Endothelial cell of umbilical vein (primary cell): ENCODE measurements at regions not wholly inside any gene's neighbourhood (a gene's known extent, or its start where the extent isn't known, plus 50 kb on each side); places are given as distances from the start of the nearest gene placed in this dataset.

ENCODE experiments used
- BruUV-seq: library from RNA; stranded (reverse); fragments of 400-500 nt; replicated peaks from 2 replicates; lab custom pipeline; 2021; lab: Mats Ljungman, UMichigan
- CTCF ChIA-PET: fragments of 300-600, 350-600 bp; sonication (Branson Sonifier 250); formaldehyde crosslinking; loops from one replicate; lab custom pipeline; 2021; ENCODE audit warnings: antibody characterized with exemption, inconsistent platforms; lab: Charles Lee
- POLR2A ChIA-PET: fragments of 300-600, 350-600 bp; sonication (Branson Sonifier 250); formaldehyde crosslinking; loops from one replicate; lab custom pipeline; 2021; ENCODE audit warnings: antibody characterized with exemption, inconsistent platforms; lab: Charles Lee
- DNase-seq: peaks from one replicate; pipeline ENCODE4 v3.0.0-alpha.2; 2011; ENCODE audit warnings: low read depth, low spot score
- FAIRE-seq: peaks from 2 replicates; lab custom pipeline; 2011; peaks lifted over from hg19 to GRCh38; lab: Jason Lieb, UNC
- H2AFZ ChIP-seq: 2 replicates; pipeline ENCODE4 v1.6.0; 2012; ENCODE audit warnings: low read depth, low read length, control low read depth, inconsistent platforms
- H3K27ac ChIP-seq: 2 replicates; pipeline ENCODE4 v1.5.1; 2011; ENCODE audit warnings: low read depth, mild to moderate bottlenecking, control low read depth, low read length, moderate library complexity; ENCODE audit not compliant: insufficient read depth
- H3K27me3 ChIP-seq, 2 experiments: 2 replicates each; pipeline versions ENCODE4 v1.6.0 to v1.6.1; 2011; ENCODE audit warnings: low read length in 2 of 2, mixed read lengths in 1 of 2; ENCODE audit not compliant: control insufficient read depth in 2 of 2, insufficient read depth in 2 of 2
- H3K36me3 ChIP-seq, 2 experiments: 2 replicates in 1 of 2; 3 replicates in 1 of 2; pipeline ENCODE4 v1.5.1; 2011; ENCODE audit warnings: low read length in 2 of 2, mild to moderate bottlenecking in 1 of 2, moderate library complexity in 1 of 2; ENCODE audit not compliant: control insufficient read depth in 2 of 2, insufficient read depth in 2 of 2; ENCODE audit errors: extremely low read depth in 1 of 2
- H3K4me1 ChIP-seq: 3 replicates; pipeline ENCODE4 v1.5.1; 2011; ENCODE audit warnings: mild to moderate bottlenecking, low read length; ENCODE audit not compliant: control insufficient read depth, insufficient read depth; ENCODE audit errors: extremely low read depth
- H3K4me2 ChIP-seq: 2 replicates; pipeline ENCODE4 v1.6.1; 2011; ENCODE audit warnings: low read length, control low read depth, mixed read lengths; ENCODE audit not compliant: insufficient read depth
- H3K4me3 ChIP-seq, 3 experiments: fragments of 200-600 bp in 1 of 3; sonication (generic), shearing (Covaris generic) in 1 of 3; replicated peaks in 1 of 3; 2 replicates each; pipeline ENCODE4 v1.5.1; 2011 to 2016; ENCODE audit warnings: control low read depth in 3 of 3, low read length in 3 of 3, mild to moderate bottlenecking in 2 of 3, inconsistent platforms in 1 of 3, low read depth in 1 of 3, moderate library complexity in 1 of 3; ENCODE audit not compliant: insufficient read depth in 1 of 3
- H3K79me2 ChIP-seq: 2 replicates; pipeline ENCODE4 v1.6.0; 2012; ENCODE audit warnings: low read length, inconsistent platforms; ENCODE audit not compliant: control insufficient read depth, insufficient read depth
- H3K9ac ChIP-seq: replicated peaks from 2 replicates; pipeline ENCODE3; 2011; ENCODE audit warnings: low read length, control low read depth; ENCODE audit not compliant: insufficient read depth; ENCODE audit errors: extremely low read depth
- H3K9me1 ChIP-seq: replicated peaks from 3 replicates; pipeline ENCODE4 v1.6.0; 2011; ENCODE audit warnings: mild to moderate bottlenecking, low read length; ENCODE audit not compliant: control insufficient read depth, insufficient read depth; ENCODE audit errors: extremely low read depth
- H3K9me3 ChIP-seq: replicated peaks from 2 replicates; pipeline ENCODE4 v1.5.1; 2012; ENCODE audit warnings: low read length, inconsistent platforms; ENCODE audit not compliant: control insufficient read depth, insufficient read depth
- H4K20me1 ChIP-seq: replicated peaks from 2 replicates; pipeline ENCODE3; 2011; ENCODE audit warnings: mild to moderate bottlenecking, low read length; ENCODE audit not compliant: control insufficient read depth, insufficient read depth; ENCODE audit errors: extremely low read depth
- EZH2 ChIP-seq: IDR thresholded peaks from 2 replicates; pipeline ENCODE4 v1.6.1; 2012; ENCODE audit warnings: borderline replicate concordance, low read depth, mild to moderate bottlenecking, moderate library complexity, low read length, inconsistent platforms; ENCODE audit not compliant: severe bottlenecking
- FOS ChIP-seq: IDR thresholded peaks from 2 replicates; pipeline ENCODE4 v1.6.1; 2011; ENCODE audit warnings: mild to moderate bottlenecking, low read length, moderate library complexity, borderline replicate concordance; ENCODE audit not compliant: insufficient read depth
- GATA2 ChIP-seq: IDR thresholded peaks from 2 replicates; pipeline ENCODE4 v1.7.0; 2011; ENCODE audit warnings: low read depth, mild to moderate bottlenecking, moderate library complexity, mixed read lengths, low read length; ENCODE audit not compliant: insufficient read length, insufficient read depth
- JUN ChIP-seq: IDR thresholded peaks from 2 replicates; pipeline ENCODE4 v1.6.1; 2011; ENCODE audit warnings: borderline replicate concordance, low read depth; ENCODE audit not compliant: insufficient read length, insufficient read depth
- MAX ChIP-seq: IDR thresholded peaks from 2 replicates; pipeline ENCODE4 v1.6.1; 2011; ENCODE audit not compliant: insufficient read depth, insufficient read length
- MYC ChIP-seq: IDR thresholded peaks from one replicate; pipeline ENCODE4 v1.6.1; 2011; ENCODE audit warnings: mild to moderate bottlenecking, low read depth, low read length
- POLR2A ChIP-seq: IDR thresholded peaks from 2 replicates; pipeline ENCODE4 v1.6.1; 2012; ENCODE audit warnings: low read depth, mild to moderate bottlenecking, control low read depth, low read length
- POLR2AphosphoS5 ChIP-seq: IDR thresholded peaks from 2 replicates; pipeline ENCODE4 v1.6.1; 2012; ENCODE audit warnings: low read depth, mild to moderate bottlenecking, control low read depth, low read length, moderate library complexity; ENCODE audit not compliant: insufficient read depth
- dilution Hi-C: fragments of 300-500 bp; cut with MboI; formaldehyde crosslinking; loops from one replicate; pipeline ENCODE4 v1.15.0; 2019; ENCODE audit warnings: low sequenced_read_pairs; ENCODE audit not compliant: extremely low pct_ligation_motif_present
- intact Hi-C: fragments of 100-400 bp; cut with micrococcal nuclease; formaldehyde crosslinking; loops from one replicate; pipeline ENCODE4 v1.10.0; 2022
- TF ChIP-seq, protein P1 (sequence below), 2 donors: IDR thresholded peaks; 1 replicate in 1 of 2; 2 replicates in 1 of 2; pipeline ENCODE4 v1.5.1; 2011; ENCODE audit warnings: low read length in 2 of 2, mild to moderate bottlenecking in 2 of 2, moderate library complexity in 2 of 2, control low read depth in 1 of 2, inconsistent platforms in 1 of 2, low read depth in 1 of 2; ENCODE audit not compliant: insufficient read depth in 1 of 2; ENCODE audit errors: extremely low read depth in 1 of 2

- Histone ChIP-seq H3K27me3 (peaks cover 0 to 3% of the 10 kb centered on the region in 2 experiments), H3K9me3 (no peaks in the 10 kb centered on the region), H2AFZ (no peak overlapping the region), H3K27ac (no peak overlapping the region), H3K4me1 (peaks cover 13% of the 10 kb centered on the region), H3K79me2 (no peaks in the 10 kb centered on the region), H3K4me2 (no peak overlapping the region), H3K36me3 (no peaks in the 10 kb centered on the region), H4K20me1 (no peaks in the 10 kb centered on the region), H3K4me3 (no peak overlapping the region), H3K9ac (no peak overlapping the region), H3K9me1 (no peaks in the 10 kb centered on the region)
- CTCF ChIA-PET = interaction anchor here (1.4 kb wide), 1 partner anchor 9 kb away, joined by 4 read pairs; no protein-coding TSS in a partner anchor
- intact Hi-C loops = no loop called here
- no TSS peak for BruUV-seq
- POLR2A ChIA-PET = no interaction called here
- no peak for DNase-seq
- dilution Hi-C loops = no loop called here
- TF ChIP-seq EZH2 = no peak
- no peak for TF ChIP-seq GATA2
- TF ChIP-seq JUN = no peak
- no peak for TF ChIP-seq POLR2A
- no peak for TF ChIP-seq MYC
- TF ChIP-seq POLR2AphosphoS5 = no peak
- TF ChIP-seq FOS = no peak
- TF ChIP-seq MAX = no peak
- TF ChIP-seq, protein P1, sequence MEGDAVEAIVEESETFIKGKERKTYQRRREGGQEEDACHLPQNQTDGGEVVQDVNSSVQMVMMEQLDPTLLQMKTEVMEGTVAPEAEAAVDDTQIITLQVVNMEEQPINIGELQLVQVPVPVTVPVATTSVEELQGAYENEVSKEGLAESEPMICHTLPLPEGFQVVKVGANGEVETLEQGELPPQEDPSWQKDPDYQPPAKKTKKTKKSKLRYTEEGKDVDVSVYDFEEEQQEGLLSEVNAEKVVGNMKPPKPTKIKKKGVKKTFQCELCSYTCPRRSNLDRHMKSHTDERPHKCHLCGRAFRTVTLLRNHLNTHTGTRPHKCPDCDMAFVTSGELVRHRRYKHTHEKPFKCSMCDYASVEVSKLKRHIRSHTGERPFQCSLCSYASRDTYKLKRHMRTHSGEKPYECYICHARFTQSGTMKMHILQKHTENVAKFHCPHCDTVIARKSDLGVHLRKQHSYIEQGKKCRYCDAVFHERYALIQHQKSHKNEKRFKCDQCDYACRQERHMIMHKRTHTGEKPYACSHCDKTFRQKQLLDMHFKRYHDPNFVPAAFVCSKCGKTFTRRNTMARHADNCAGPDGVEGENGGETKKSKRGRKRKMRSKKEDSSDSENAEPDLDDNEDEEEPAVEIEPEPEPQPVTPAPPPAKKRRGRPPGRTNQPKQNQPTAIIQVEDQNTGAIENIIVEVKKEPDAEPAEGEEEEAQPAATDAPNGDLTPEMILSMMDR (IDR thresholded peaks at IDR 0.05; ENCODE audit: extremely low read depth in 1 of 2, insufficient read depth in 1 of 2, low read depth in 1 of 2, low read length in 2 of 2) = no peak
- FAIRE-seq = no peak
These were observed 69.1 kb downstream of the FOXA2 start for GRCh38 chr20:22515264-22515663.
